Keratinocyte (primary cell): ENCODE measurements at regions not wholly inside any gene's neighbourhood (a gene's known extent, or its start where the extent isn't known, plus 50 kb on each side); places are given as distances from the start of the nearest gene placed in this dataset.

Experiments used
- DNase-seq: peaks from one replicate; pipeline ENCODE4 v3.0.0-alpha.2; 2011; ENCODE audit warnings: low read depth, missing footprints, low spot score
- FAIRE-seq: peaks from 2 replicates; lab custom pipeline; 2011; peaks lifted over from hg19 to GRCh38; lab: Jason Lieb, UNC
- H2AFZ ChIP-seq: 2 replicates; pipeline ENCODE4 v1.6.0; 2012; ENCODE audit warnings: low read length, control low read depth, inconsistent platforms; ENCODE audit not compliant: control insufficient read depth
- H3K27ac ChIP-seq: 2 replicates; pipeline ENCODE4 v1.5.1; 2011; ENCODE audit warnings: low read length; ENCODE audit not compliant: control insufficient read depth, insufficient read depth
- H3K27me3 ChIP-seq: 3 replicates; pipeline ENCODE4 v1.6.0; 2011; ENCODE audit warnings: low read length; ENCODE audit not compliant: control insufficient read depth, insufficient read depth; ENCODE audit errors: extremely low read depth
- H3K36me3 ChIP-seq, 2 experiments: 2 replicates in 1 of 2; 3 replicates in 1 of 2; pipeline ENCODE4 v1.5.1; 2011; ENCODE audit warnings: low read length in 2 of 2, mild to moderate bottlenecking in 1 of 2; ENCODE audit not compliant: control insufficient read depth in 2 of 2, insufficient read depth in 2 of 2; ENCODE audit errors: extremely low read depth in 1 of 2
- H3K4me1 ChIP-seq: 3 replicates; pipeline ENCODE4 v1.5.1; 2011; ENCODE audit warnings: low read length; ENCODE audit not compliant: control insufficient read depth, insufficient read depth; ENCODE audit errors: extremely low read depth
- H3K4me2 ChIP-seq: 3 replicates; pipeline ENCODE4 v1.6.0; 2011; ENCODE audit warnings: low read depth, low read length; ENCODE audit not compliant: control insufficient read depth, insufficient read depth; ENCODE audit errors: extremely low read depth
- H3K4me3 ChIP-seq, 3 experiments: fragments of 200-600 bp in 1 of 3; sonication (generic) in 1 of 3; 2 replicates in 2 of 3; 3 replicates in 1 of 3; pipeline ENCODE4 v1.5.1; 2011 to 2016; ENCODE audit warnings: low read length in 3 of 3, mild to moderate bottlenecking in 3 of 3, control low read depth in 2 of 3, inconsistent platforms in 1 of 3, low read depth in 1 of 3, mixed read lengths in 1 of 3, mixed run types in 1 of 3, moderate library complexity in 1 of 3; ENCODE audit not compliant: control insufficient read depth in 2 of 3, insufficient read depth in 2 of 3; ENCODE audit errors: extremely low read depth in 1 of 3
- H3K79me2 ChIP-seq: 2 replicates; pipeline ENCODE4 v1.6.0; 2012; ENCODE audit warnings: low read length; ENCODE audit not compliant: control insufficient read depth, insufficient read depth
- H3K9ac ChIP-seq: 3 replicates; pipeline ENCODE4 v1.6.0; 2011; ENCODE audit warnings: low read length; ENCODE audit not compliant: control insufficient read depth, insufficient read depth; ENCODE audit errors: extremely low read depth
- H3K9me1 ChIP-seq: 3 replicates; pipeline ENCODE4 v1.6.0; 2011; ENCODE audit warnings: low read length; ENCODE audit not compliant: control insufficient read depth, insufficient read depth; ENCODE audit errors: extremely low read depth
- H3K9me3 ChIP-seq: 2 replicates; pipeline ENCODE4 v1.5.1; 2012; ENCODE audit warnings: low read depth, low read length; ENCODE audit not compliant: control insufficient read depth
- H4K20me1 ChIP-seq: 3 replicates; pipeline ENCODE4 v1.6.0; 2011; ENCODE audit warnings: low read length; ENCODE audit not compliant: control insufficient read depth, insufficient read depth; ENCODE audit errors: extremely low read depth
- EZH2 ChIP-seq: IDR thresholded peaks from one replicate; pipeline ENCODE4 v1.6.1; 2012; ENCODE audit warnings: inconsistent platforms, mild to moderate bottlenecking, low read length, moderate library complexity
- dilution Hi-C: fragments of 300-500 bp; cut with MboI; formaldehyde crosslinking; loops from one replicate; pipeline ENCODE4 v1.7.0; 2020; ENCODE audit warnings: low sequenced_read_pairs; ENCODE audit not compliant: extremely low pct_ligation_motif_present
- TF ChIP-seq, protein P1 (sequence below), 3 experiments: IDR thresholded peaks in 1 of 3; conservative IDR thresholded peaks in 1 of 3; optimal IDR thresholded peaks in 1 of 3; 2 replicates in 2 of 3; 3 replicates in 1 of 3; pipeline versions ENCODE3 to v1.5.1; 2011; ENCODE audit warnings: low read length in 3 of 3, mild to moderate bottlenecking in 3 of 3, moderate library complexity in 2 of 3, control low read depth in 1 of 3, inconsistent platforms in 1 of 3; ENCODE audit not compliant: insufficient read depth in 2 of 3; ENCODE audit errors: extremely low read depth in 1 of 3

DNA sequence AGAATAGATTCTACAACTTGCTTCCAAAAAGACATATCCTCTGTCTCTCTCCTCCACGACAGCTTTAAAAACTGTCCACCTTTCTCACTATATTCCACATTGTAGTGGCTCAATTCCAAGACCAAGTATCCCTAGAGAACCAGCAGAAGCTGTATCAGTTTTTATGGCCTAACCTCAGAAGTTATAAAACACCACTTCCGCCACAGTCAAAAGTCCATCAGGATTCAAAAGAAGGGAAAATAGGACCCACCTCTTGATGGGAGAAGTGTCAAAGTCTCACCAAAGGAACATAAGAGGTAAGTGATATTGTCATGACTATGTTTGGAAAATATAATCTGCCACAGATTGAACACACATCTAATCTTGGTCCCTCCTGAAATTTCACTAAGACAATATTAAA, 299.2 kb upstream of the RGMB start:
- no peak overlapping the region for H2AFZ ChIP-seq
- FAIRE-seq (no peak), DNase-seq (no peak)
- no peak overlapping the region for H3K27ac ChIP-seq
- dilution Hi-C loops = no loop called here
- no peaks in the 10 kb centered on the region for H3K9me3 ChIP-seq
- H3K4me2 ChIP-seq = no peak overlapping the region
- H3K27me3 ChIP-seq = no peaks in the 10 kb centered on the region
- no peak for TF ChIP-seq EZH2
- TF ChIP-seq, protein P1, sequence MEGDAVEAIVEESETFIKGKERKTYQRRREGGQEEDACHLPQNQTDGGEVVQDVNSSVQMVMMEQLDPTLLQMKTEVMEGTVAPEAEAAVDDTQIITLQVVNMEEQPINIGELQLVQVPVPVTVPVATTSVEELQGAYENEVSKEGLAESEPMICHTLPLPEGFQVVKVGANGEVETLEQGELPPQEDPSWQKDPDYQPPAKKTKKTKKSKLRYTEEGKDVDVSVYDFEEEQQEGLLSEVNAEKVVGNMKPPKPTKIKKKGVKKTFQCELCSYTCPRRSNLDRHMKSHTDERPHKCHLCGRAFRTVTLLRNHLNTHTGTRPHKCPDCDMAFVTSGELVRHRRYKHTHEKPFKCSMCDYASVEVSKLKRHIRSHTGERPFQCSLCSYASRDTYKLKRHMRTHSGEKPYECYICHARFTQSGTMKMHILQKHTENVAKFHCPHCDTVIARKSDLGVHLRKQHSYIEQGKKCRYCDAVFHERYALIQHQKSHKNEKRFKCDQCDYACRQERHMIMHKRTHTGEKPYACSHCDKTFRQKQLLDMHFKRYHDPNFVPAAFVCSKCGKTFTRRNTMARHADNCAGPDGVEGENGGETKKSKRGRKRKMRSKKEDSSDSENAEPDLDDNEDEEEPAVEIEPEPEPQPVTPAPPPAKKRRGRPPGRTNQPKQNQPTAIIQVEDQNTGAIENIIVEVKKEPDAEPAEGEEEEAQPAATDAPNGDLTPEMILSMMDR (optimal IDR thresholded peaks at IDR 0.05 in 1 of 3, IDR thresholded peaks at IDR 0.05 in 1 of 3, conservative IDR thresholded peaks at IDR 0.05 in 1 of 3; ENCODE audit: extremely low read depth in 1 of 3, insufficient read depth in 2 of 3, low read length in 3 of 3) = no peak
- no peaks in the 10 kb centered on the region for H3K36me3 ChIP-seq
- H4K20me1 ChIP-seq = no peaks in the 10 kb centered on the region
- H3K4me3 ChIP-seq = no peak overlapping the region
- H3K4me1 ChIP-seq = no peaks in the 10 kb centered on the region
- H3K9me1 ChIP-seq = no peaks in the 10 kb centered on the region
- no peaks in the 10 kb centered on the region for H3K79me2 ChIP-seq
- no peak overlapping the region for H3K9ac ChIP-seq

DNA sequence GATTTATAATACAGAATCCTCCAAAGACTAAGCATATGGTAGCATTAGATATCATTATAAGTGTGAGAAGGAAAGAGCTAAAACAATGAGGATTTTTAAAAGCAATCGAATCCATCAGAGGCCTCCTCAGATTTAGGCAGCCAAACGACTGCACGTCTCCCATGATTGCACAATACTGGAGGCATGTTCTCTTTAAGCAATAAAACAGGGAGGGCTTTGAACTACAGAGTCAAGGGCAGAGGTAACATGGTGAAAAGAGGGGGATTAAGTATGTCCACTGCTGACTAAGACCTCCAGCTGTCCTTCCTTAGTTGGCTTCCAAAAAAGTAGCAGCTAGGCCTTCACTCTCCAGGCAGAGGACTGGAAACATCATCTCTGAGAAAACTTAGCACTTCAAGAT, 298.7 kb upstream of the RGMB start:
- no peaks in the 10 kb centered on the region for H4K20me1 ChIP-seq
- H3K79me2 ChIP-seq = no peaks in the 10 kb centered on the region
- H3K9me1 ChIP-seq = no peaks in the 10 kb centered on the region
- H3K27ac ChIP-seq = no peak overlapping the region
- H3K36me3 ChIP-seq = no peaks in the 10 kb centered on the region
- DNase-seq (no peak), FAIRE-seq (no peak)
- TF ChIP-seq, protein P1 (optimal IDR thresholded peaks at IDR 0.05 in 1 of 3, IDR thresholded peaks at IDR 0.05 in 1 of 3, conservative IDR thresholded peaks at IDR 0.05 in 1 of 3; ENCODE audit: extremely low read depth in 1 of 3, insufficient read depth in 2 of 3, low read length in 3 of 3) = no peak
- TF ChIP-seq EZH2 = no peak
- dilution Hi-C loops = no loop called here
- H3K4me3 ChIP-seq = no peak overlapping the region
- H2AFZ ChIP-seq = no peak overlapping the region
- no peaks in the 10 kb centered on the region for H3K4me1 ChIP-seq
- no peak overlapping the region for H3K4me2 ChIP-seq
- no peak overlapping the region for H3K9ac ChIP-seq
- H3K27me3 ChIP-seq = no peaks in the 10 kb centered on the region
- no peaks in the 10 kb centered on the region for H3K9me3 ChIP-seq
